Brain microvascular endothelial cell (primary cell): ENCODE measurements at regions not wholly inside any gene's neighbourhood (a gene's known extent, or its start where the extent isn't known, plus 50 kb on each side); places are given as distances from the start of the nearest gene placed in this dataset.

Experiments
- DNase-seq: peaks from one replicate; pipeline ENCODE4 v3.0.0-alpha.2; 2020
- H3K27ac ChIP-seq: fragments of 250-450 bp; sonication (Bioruptor Pico); 2 replicates; pipeline ENCODE4 v1.5.1; 2020; ENCODE audit warnings: mild to moderate bottlenecking, moderate library complexity
- H3K27me3 ChIP-seq: fragments of 250-450 bp; sonication (Bioruptor Pico); replicated peaks from 2 replicates; pipeline ENCODE4 v1.5.1; 2020; ENCODE audit warnings: mild to moderate bottlenecking
- H3K36me3 ChIP-seq: fragments of 250-450 bp; sonication (Bioruptor Pico); replicated peaks from 2 replicates; pipeline ENCODE4 v1.5.1; 2020; ENCODE audit warnings: mild to moderate bottlenecking
- H3K4me3 ChIP-seq: 2 replicates; pipeline ENCODE4 v1.5.1; 2011; ENCODE audit warnings: low read depth, mild to moderate bottlenecking, control low read depth, low read length, moderate library complexity
- in situ Hi-C: cut with HindIII; loops from 2 replicates; pipeline ENCODE4 v1.10.0; 2017; ENCODE audit warnings: low sequenced_read_pairs, low pct_ligation_motif_present
- TF ChIP-seq, protein P1 (sequence below): IDR thresholded peaks from 2 replicates; pipeline ENCODE4 v1.5.1; 2011; ENCODE audit warnings: low read depth, mild to moderate bottlenecking, moderate library complexity, low read length, control low read depth, inconsistent platforms; ENCODE audit errors: missing control alignments

DNA sequence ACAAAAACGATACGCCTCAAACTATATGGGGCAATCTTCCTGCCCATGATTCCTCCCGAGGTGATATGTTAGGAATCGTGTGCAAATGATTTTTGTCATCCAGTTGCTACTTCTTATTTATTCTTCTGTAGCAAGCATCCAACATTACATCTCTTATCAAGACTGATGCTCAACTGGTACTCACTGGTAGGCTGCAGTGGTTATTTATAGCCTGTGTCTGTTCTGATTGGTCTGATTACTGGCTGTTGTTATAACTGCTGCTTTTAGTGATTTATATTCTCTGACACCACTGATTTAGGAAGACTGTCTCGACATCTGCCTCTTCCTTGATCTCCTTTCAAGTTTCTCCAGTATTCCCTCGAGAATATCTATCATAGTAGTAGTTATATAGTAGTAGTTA lies 165.8 kb downstream of the LARP7 start:
- DNase-seq, result no peak
- Histone ChIP-seq H3K27ac (no peak overlapping the region), H3K27me3 (no peaks in the 10 kb centered on the region), H3K4me3 (no peak overlapping the region), H3K36me3 (no peaks in the 10 kb centered on the region)
- in situ Hi-C loops, result no loop called here
- TF ChIP-seq, protein P1, sequence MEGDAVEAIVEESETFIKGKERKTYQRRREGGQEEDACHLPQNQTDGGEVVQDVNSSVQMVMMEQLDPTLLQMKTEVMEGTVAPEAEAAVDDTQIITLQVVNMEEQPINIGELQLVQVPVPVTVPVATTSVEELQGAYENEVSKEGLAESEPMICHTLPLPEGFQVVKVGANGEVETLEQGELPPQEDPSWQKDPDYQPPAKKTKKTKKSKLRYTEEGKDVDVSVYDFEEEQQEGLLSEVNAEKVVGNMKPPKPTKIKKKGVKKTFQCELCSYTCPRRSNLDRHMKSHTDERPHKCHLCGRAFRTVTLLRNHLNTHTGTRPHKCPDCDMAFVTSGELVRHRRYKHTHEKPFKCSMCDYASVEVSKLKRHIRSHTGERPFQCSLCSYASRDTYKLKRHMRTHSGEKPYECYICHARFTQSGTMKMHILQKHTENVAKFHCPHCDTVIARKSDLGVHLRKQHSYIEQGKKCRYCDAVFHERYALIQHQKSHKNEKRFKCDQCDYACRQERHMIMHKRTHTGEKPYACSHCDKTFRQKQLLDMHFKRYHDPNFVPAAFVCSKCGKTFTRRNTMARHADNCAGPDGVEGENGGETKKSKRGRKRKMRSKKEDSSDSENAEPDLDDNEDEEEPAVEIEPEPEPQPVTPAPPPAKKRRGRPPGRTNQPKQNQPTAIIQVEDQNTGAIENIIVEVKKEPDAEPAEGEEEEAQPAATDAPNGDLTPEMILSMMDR, result no peak

DNA sequence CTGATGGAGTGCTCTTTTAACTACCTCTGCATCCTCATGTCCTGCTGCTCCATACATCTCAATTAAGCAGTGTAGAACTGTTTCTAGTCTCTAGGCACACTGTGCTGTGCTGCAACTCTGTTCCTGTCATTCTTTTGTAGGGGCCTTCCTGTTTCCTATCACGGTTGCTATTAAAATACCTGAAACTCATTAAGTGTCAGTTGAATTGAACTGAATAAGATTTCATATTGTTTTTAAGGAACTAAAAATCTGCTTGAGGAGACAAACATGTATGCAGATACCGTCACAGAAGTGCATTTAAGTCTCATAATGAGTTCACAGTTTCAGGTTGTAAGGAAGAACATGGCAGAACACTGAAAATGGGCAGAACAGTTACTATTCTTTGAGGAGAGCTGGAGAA lies 170.1 kb downstream of the LARP7 start:
- H3K4me3 ChIP-seq, result no peak overlapping the region
- no peak overlapping the region for H3K27ac ChIP-seq
- H3K36me3 ChIP-seq, result no peaks in the 10 kb centered on the region
- no peaks in the 10 kb centered on the region for H3K27me3 ChIP-seq
- in situ Hi-C loops, result no loop called here
- DNase-seq, result no peak
- TF ChIP-seq, protein P1, result no peak

DNA sequence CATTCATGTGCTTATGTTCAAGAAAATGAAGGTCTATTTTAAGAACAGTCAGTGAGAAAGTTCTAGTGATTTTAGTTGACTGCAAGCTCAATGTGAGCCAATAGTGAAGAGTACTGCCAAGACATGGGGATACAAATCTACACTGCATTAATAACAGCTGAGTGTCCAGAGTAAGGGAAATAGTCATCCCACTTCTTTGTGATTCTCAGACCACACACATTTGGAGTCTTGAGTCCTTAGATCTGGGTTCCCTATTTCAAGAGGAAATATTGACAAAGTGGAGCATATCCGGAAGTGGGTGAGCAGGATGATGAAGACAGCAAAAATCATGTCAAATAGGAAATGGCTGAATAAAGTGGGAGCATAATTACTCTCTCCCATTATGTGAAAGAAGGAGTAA lies 171.1 kb downstream of the LARP7 start:
- Histone ChIP-seq H3K36me3 (no peaks in the 10 kb centered on the region), H3K27me3 (no peaks in the 10 kb centered on the region), H3K27ac (no peak overlapping the region), H3K4me3 (no peak overlapping the region)
- TF ChIP-seq, protein P1, result no peak
- DNase-seq, result no peak
- in situ Hi-C loops, result no loop called here

DNA sequence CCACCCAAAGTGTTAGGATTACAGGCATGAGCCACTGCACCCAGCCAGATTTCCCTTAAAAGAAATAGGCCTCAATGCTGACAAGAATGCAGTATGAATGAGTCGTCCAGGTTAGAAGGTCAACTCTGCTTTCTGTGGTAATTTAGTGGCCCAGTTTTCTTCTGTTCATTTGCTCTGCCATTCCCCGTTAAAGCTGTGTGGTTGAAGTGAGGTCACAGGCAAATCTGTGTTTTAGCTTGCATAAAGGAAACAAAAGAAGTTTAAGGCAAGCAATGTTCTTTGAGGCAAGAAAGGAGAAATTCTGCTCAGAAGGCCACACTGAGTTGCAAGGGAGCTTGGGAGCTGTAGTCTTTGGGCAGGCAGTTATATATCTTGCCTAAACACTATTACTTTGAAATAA lies 176.8 kb downstream of the LARP7 start:
- H3K4me3 ChIP-seq, result no peak overlapping the region
- H3K27ac ChIP-seq, result no peak overlapping the region
- no peaks in the 10 kb centered on the region for H3K36me3 ChIP-seq
- DNase-seq, result peak; percentile 33
- TF ChIP-seq, protein P1, result no peak
- in situ Hi-C loops, result no loop called here
- H3K27me3 ChIP-seq, result no peaks in the 10 kb centered on the region

DNA sequence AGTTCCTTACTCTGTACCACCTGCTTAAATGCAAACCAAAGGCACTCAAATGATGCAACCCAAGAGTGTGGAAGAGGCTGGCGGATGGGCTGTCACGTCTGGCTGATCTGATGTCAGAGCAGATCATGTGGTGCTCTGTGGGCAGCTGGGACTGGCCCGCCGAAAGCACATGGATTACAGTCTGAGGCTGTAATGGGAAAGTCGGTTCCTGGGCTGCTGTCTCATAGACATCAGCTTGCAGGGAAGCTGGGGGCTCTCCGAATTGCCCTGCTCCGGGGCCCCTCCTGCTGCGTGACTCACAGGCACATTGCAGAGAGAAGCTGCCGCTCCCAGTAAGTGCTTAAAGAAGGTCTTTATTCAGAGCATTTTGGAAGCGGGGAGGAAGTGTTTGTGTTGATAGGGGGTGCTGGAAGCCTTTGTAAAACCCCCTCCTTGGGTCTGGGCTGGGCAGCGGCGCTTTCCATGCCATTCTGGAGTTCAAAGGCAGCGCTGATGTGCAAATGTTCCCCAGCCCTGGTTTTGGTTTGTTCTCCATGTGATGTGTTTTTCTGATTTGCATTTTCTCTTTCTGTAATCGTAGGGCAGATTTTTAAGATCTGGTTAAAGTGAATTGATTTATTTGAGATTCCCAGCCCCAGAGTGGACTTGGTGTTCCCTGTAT lies 181.1 kb downstream of the LARP7 start:
- DNase-seq, result peak; percentile 96
- Histone ChIP-seq H3K27ac (peak overlapping the region; percentile 79), H3K4me3 (peak overlapping the region; percentile 56), H3K36me3 (no peaks in the 10 kb centered on the region), H3K27me3 (no peaks in the 10 kb centered on the region)
- TF ChIP-seq, protein P1, result no peak
- in situ Hi-C loops, result no loop called here

DNA sequence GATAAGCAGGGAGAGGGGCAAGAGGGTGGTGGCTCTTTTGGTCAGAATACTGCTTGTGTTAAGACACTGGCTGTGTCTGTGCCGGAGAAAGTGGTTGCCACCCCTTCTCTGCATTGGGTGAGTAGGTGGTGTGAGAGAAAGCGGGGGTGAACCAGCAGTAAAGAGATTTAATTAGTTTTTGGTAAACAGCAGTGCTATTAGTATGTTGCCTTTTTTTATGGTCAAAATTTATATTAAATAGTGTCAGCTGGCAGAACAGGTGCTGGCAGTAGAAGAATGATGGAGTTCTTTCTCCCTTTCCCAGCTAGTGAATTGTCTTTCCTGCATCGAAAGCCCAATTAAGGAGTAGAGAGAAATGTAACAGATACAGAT lies 181.6 kb downstream of the LARP7 start:
- Histone ChIP-seq H3K27ac (peak overlapping the region; percentile 79), H3K27me3 (no peaks in the 10 kb centered on the region), H3K4me3 (peak overlapping the region; percentile 56), H3K36me3 (no peaks in the 10 kb centered on the region)
- in situ Hi-C loops, result no loop called here
- peak; percentile 24 for DNase-seq
- TF ChIP-seq, protein P1, result no peak
